HCT116 (cell line): ENCODE measurements at regions not wholly inside any gene's neighbourhood (a gene's known extent, or its start where the extent isn't known, plus 50 kb on each side); places are given as distances from the start of the nearest gene placed in this dataset.

Experiments
- ATAC-seq: fragments of 200-7000 bp; cut with Tn5 transposase; 2 replicates; pipeline ENCODE4 v1.9.1; 2020; ENCODE audit warnings: mild to moderate bottlenecking, moderate library complexity
- BruUV-seq: library from RNA; stranded (reverse); fragments of 400-500 nt; replicated peaks from 2 replicates; lab custom pipeline; 2021; lab: Mats Ljungman, UMichigan
- CTCF ChIA-PET: fragments of 300-600 bp; sonication (Branson Sonifier 250); formaldehyde crosslinking; loops from one replicate; lab custom pipeline; 2021; ENCODE audit warnings: antibody characterized with exemption; lab: Charles Lee
- POLR2A ChIA-PET: fragments of 300-600, 350-600 bp; sonication (Branson Sonifier 250); formaldehyde crosslinking; loops from one replicate; lab custom pipeline; 2021; ENCODE audit warnings: antibody characterized with exemption; lab: Charles Lee
- RAD21 ChIA-PET, 2 experiments: fragments of 300-600 bp; sonication (Branson Sonifier 250); formaldehyde crosslinking; loops; one replicate each; lab custom pipeline; 2023; ENCODE audit warnings: low total read pairs in 2 of 2; ENCODE audit not compliant: uncharacterized antibody in 2 of 2, unreplicated experiment in 2 of 2, low non-redundant PET in 1 of 2; lab: Charles Lee
- DNase-seq: peaks from one replicate; pipeline ENCODE4 v3.0.0-alpha.2; 2010; ENCODE audit warnings: low read depth, low spot score
- H2AFZ ChIP-seq: fragments of 200-600 bp; shearing (Covaris generic), sonication (generic); 2 replicates; pipeline ENCODE4 v1.6.1; 2017; ENCODE audit warnings: low read depth, mixed run types, mixed read lengths, antibody characterized with exemption, low read length; ENCODE audit not compliant: poor library complexity, severe bottlenecking
- H3K27ac ChIP-seq: 2 replicates; pipeline ENCODE4 v1.5.1; 2012; ENCODE audit warnings: low read depth, low read length
- H3K27me3 ChIP-seq: fragments of 200-600 bp; sonication (generic); 2 replicates; pipeline ENCODE4 v1.6.1; 2016; ENCODE audit warnings: mixed run types, low read length, mixed read lengths; ENCODE audit not compliant: insufficient read depth
- H3K36me3 ChIP-seq, 2 experiments: fragments of 200-500 bp in 1 of 2; fragments of 200-600 bp in 1 of 2; sonication (Bioruptor generic) in 1 of 2; sonication (generic) in 1 of 2; 2 replicates each; pipeline versions ENCODE4 v1.5.1 to v1.6.1; 2014 to 2016; ENCODE audit warnings: low read length in 2 of 2, inconsistent platforms in 1 of 2, mixed read lengths in 1 of 2, mixed run types in 1 of 2; ENCODE audit not compliant: insufficient read depth in 2 of 2, control insufficient read depth in 1 of 2
- H3K4me1 ChIP-seq, 2 experiments: fragments of 200-600 bp in 1 of 2; sonication (generic) in 1 of 2; 2 replicates each; pipeline versions ENCODE4 v1.5.1 to v1.6.1; 2012 to 2017; ENCODE audit warnings: low read length in 2 of 2, inconsistent platforms in 1 of 2, mild to moderate bottlenecking in 1 of 2, mixed read lengths in 1 of 2, mixed run types in 1 of 2, moderate library complexity in 1 of 2; ENCODE audit not compliant: insufficient read depth in 2 of 2, control insufficient read depth in 1 of 2
- H3K4me2 ChIP-seq: fragments of 200-600 bp; sonication (generic); 2 replicates; pipeline ENCODE4 v1.6.1; 2017; ENCODE audit warnings: mixed run types, low read length, mixed read lengths
- H3K4me3 ChIP-seq, 2 experiments: fragments of 200-600 bp in 1 of 2; sonication (generic) in 1 of 2; replicated peaks in 1 of 2; 2 replicates each; pipeline ENCODE4 v1.5.1; 2011 to 2016; ENCODE audit warnings: low read length in 2 of 2, control low read depth in 1 of 2, low read depth in 1 of 2, mild to moderate bottlenecking in 1 of 2, mixed read lengths in 1 of 2, mixed run types in 1 of 2
- H3K79me2 ChIP-seq: fragments of 200-600 bp; sonication (generic); 2 replicates; pipeline ENCODE4 v1.6.1; 2017; ENCODE audit warnings: mild to moderate bottlenecking, mixed run types, low read length, moderate library complexity, mixed read lengths; ENCODE audit not compliant: insufficient read depth
- H3K9ac ChIP-seq: fragments of 200-600 bp; sonication (generic); 2 replicates; pipeline ENCODE4 v1.6.1; 2016; ENCODE audit warnings: low read length, mixed read lengths
- H3K9me2 ChIP-seq: fragments of 200-600 bp; sonication (generic), shearing (Covaris generic); 2 replicates; pipeline ENCODE4 v1.6.1; 2017; ENCODE audit warnings: mixed run types, mild to moderate bottlenecking, moderate library complexity; ENCODE audit not compliant: insufficient read depth
- H3K9me3 ChIP-seq, 2 experiments: fragments of 200-500 bp in 1 of 2; fragments of 200-600 bp in 1 of 2; sonication (Bioruptor generic) in 1 of 2; sonication (generic) in 1 of 2; 2 replicates each; pipeline ENCODE4 v1.6.1; 2014 to 2017; ENCODE audit warnings: low read length in 2 of 2, mixed read lengths in 2 of 2, inconsistent platforms in 1 of 2, low read depth in 1 of 2, mild to moderate bottlenecking in 1 of 2, mixed run types in 1 of 2, moderate library complexity in 1 of 2; ENCODE audit not compliant: control insufficient read depth in 1 of 2, insufficient read depth in 1 of 2
- H4K20me1 ChIP-seq: fragments of 200-600 bp; sonication (generic), shearing (Covaris generic); 2 replicates; pipeline ENCODE4 v1.6.1; 2017; ENCODE audit warnings: mixed run types, mild to moderate bottlenecking, moderate library complexity; ENCODE audit not compliant: insufficient read depth
- EGR1 ChIP-seq: IDR thresholded peaks from 2 replicates; pipeline ENCODE4 v1.6.1; 2012; ENCODE audit warnings: low read depth
- ELF1 ChIP-seq: IDR thresholded peaks from 2 replicates; pipeline ENCODE4 v1.6.1; 2012; ENCODE audit warnings: low read depth, borderline replicate concordance
- EZH2 ChIP-seq: fragments of 200-600 bp; sonication (generic); IDR thresholded peaks from 2 replicates; pipeline ENCODE4 v1.6.1; 2017; ENCODE audit warnings: antibody characterized with exemption, mixed run types
- FOSL1 ChIP-seq: IDR thresholded peaks from 2 replicates; pipeline ENCODE4 v1.6.1; 2012; ENCODE audit warnings: low read depth
- JUND ChIP-seq: IDR thresholded peaks from 2 replicates; pipeline ENCODE4 v1.6.1; 2012
- POLR2A ChIP-seq: IDR thresholded peaks from 2 replicates; pipeline ENCODE4 v1.7.0; 2011; ENCODE audit warnings: borderline replicate concordance; ENCODE audit not compliant: insufficient read depth, insufficient read length; ENCODE audit errors: extremely low read depth
- RAD21 ChIP-seq: IDR thresholded peaks from 2 replicates; pipeline ENCODE4 v1.6.1; 2012; ENCODE audit warnings: low read depth, mild to moderate bottlenecking
- SRF ChIP-seq: IDR thresholded peaks from 2 replicates; pipeline ENCODE4 v1.6.1; 2012; ENCODE audit warnings: low read depth
- ZFX ChIP-seq: fragments of 450-650 bp; IDR thresholded peaks from 2 replicates; pipeline ENCODE4 v1.6.1; 2017
- intact Hi-C: fragments of 100-400 bp; cut with micrococcal nuclease; formaldehyde crosslinking; loops from 2 replicates; pipeline ENCODE4 v1.10.0; 2022
- TF ChIP-seq, protein P1 (sequence below): IDR thresholded peaks from 2 replicates; pipeline ENCODE4 v1.6.1; 2011; ENCODE audit warnings: mild to moderate bottlenecking, low read length, moderate library complexity; ENCODE audit not compliant: insufficient replicate concordance; ENCODE audit errors: extremely low read depth
- TF ChIP-seq, protein P2 (sequence below), 3 experiments: fragments of 200-600 bp in 1 of 3; sonication (generic) in 1 of 3; IDR thresholded peaks in 2 of 3; conservative IDR thresholded peaks in 1 of 3; 2 replicates each; pipeline ENCODE4 v1.5.1; 2012 to 2017; ENCODE audit warnings: low read depth in 2 of 3, low read length in 2 of 3, antibody characterized with exemption in 1 of 3, borderline replicate concordance in 1 of 3, control low read depth in 1 of 3, mild to moderate bottlenecking in 1 of 3, mixed read lengths in 1 of 3, mixed run types in 1 of 3, moderate library complexity in 1 of 3; ENCODE audit not compliant: insufficient read depth in 1 of 3

DNA sequence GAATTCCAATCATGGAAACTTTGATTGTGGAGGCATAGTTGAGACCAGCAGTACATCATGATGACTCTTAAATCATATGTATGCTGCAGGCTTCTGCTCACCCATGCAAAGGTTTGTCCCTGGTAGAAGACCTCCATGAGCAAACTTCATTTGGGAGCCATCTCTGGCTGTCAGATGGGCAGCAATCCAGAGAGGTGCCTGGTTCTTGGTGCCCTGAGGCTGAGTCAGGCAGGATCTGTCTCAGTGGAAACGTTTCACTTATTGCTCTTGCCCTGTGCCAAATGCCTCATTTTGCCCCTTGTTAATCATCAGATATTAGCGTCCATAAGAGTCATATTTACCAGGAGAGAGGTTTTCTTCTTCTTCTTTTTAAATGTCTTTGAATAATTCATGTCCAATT lies 151.5 kb upstream of the CELF4 start:
- TF ChIP-seq ZFX (no peak), RAD21 (no peak), EGR1 (no peak), FOSL1 (no peak)
- Histone ChIP-seq H3K36me3 (no peaks in the 10 kb centered on the region), H3K4me1 (no peaks in the 10 kb centered on the region), H4K20me1 (no peaks in the 10 kb centered on the region; the same call in 1 of the 2 replicates), H2AFZ (no peak overlapping the region), H3K9me2 (no peaks in the 10 kb centered on the region), H3K4me2 (no peak overlapping the region), H3K79me2 (no peaks in the 10 kb centered on the region), H3K4me3 (no peak overlapping the region), H3K9ac (no peak overlapping the region), H3K27ac (no peak overlapping the region), H3K27me3 (0 out of 2 replicates have a peak, but pooled peaks cover 3% of the 10 kb centered on the region), H3K9me3 (no peaks in the 10 kb centered on the region)
- ChIA-PET RAD21 (no interaction called here), CTCF (no interaction called here), POLR2A (no interaction called here)
- intact Hi-C loops: no loop called here
- BruUV-seq: no TSS peak
- DNase-seq: no peak
- no peak for ATAC-seq

DNA sequence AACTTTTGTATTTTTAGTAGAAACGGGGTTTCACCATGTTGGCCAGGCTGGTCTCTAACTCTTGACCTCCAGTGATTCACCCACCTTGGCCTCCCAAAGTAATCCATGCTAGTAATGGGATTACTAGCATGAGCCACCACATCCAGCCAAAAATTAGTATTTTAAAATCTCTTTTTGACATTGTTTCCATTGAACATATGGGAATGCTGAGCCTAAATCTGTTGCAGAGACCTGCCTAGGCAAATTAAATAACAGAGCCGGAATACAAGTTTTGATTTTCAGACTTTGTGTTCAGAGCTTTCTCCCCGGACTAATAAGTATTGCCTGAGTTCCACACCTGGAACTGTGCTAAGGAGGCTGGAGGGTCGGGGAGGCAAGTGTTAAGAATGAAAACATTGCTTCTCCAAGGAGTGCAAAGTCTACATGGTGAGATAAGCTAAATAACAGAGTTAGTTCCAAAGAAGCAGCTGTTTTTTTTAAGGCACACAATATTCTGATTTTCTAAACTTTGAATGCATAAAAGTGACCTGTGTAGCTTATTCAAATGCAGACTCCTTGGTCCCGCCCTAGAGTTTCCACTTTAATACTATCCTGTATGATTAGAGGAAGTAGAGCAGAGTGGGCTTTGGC lies 150.6 kb upstream of the CELF4 start:
- 0 out of 2 replicates have a peak, but pooled peaks cover 3% of the 10 kb centered on the region for H3K27me3 ChIP-seq
- no peaks in the 10 kb centered on the region for H3K36me3 ChIP-seq
- ATAC-seq (no peak), DNase-seq (no peak)
- intact Hi-C loops: no loop called here
- H3K9me3 ChIP-seq: no peaks in the 10 kb centered on the region
- H3K4me3 ChIP-seq: no peak overlapping the region
- no peak overlapping the region for H3K27ac ChIP-seq
- H2AFZ ChIP-seq: no peak overlapping the region
- H3K9me2 ChIP-seq: no peaks in the 10 kb centered on the region
- no peaks in the 10 kb centered on the region for H3K4me1 ChIP-seq
- no peak overlapping the region for H3K9ac ChIP-seq
- POLR2A ChIA-PET: no interaction called here
- no peaks in the 10 kb centered on the region; the same call in 1 of the 2 replicates for H4K20me1 ChIP-seq
- CTCF ChIA-PET: no interaction called here
- BruUV-seq: no TSS peak
- H3K4me2 ChIP-seq: no peak overlapping the region
- H3K79me2 ChIP-seq: no peaks in the 10 kb centered on the region
- RAD21 ChIA-PET: no interaction called here
- TF ChIP-seq FOSL1: no peak
- no peak for TF ChIP-seq SRF
- TF ChIP-seq EZH2: no peak
- no peak for TF ChIP-seq RAD21
- TF ChIP-seq, protein P1, sequence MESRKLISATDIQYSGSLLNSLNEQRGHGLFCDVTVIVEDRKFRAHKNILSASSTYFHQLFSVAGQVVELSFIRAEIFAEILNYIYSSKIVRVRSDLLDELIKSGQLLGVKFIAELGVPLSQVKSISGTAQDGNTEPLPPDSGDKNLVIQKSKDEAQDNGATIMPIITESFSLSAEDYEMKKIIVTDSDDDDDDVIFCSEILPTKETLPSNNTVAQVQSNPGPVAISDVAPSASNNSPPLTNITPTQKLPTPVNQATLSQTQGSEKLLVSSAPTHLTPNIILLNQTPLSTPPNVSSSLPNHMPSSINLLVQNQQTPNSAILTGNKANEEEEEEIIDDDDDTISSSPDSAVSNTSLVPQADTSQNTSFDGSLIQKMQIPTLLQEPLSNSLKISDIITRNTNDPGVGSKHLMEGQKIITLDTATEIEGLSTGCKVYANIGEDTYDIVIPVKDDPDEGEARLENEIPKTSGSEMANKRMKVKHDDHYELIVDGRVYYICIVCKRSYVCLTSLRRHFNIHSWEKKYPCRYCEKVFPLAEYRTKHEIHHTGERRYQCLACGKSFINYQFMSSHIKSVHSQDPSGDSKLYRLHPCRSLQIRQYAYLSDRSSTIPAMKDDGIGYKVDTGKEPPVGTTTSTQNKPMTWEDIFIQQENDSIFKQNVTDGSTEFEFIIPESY: no peak
- TF ChIP-seq ZFX: no peak
- no peak for TF ChIP-seq JUND
- no peak for TF ChIP-seq ELF1
- TF ChIP-seq, protein P2, sequence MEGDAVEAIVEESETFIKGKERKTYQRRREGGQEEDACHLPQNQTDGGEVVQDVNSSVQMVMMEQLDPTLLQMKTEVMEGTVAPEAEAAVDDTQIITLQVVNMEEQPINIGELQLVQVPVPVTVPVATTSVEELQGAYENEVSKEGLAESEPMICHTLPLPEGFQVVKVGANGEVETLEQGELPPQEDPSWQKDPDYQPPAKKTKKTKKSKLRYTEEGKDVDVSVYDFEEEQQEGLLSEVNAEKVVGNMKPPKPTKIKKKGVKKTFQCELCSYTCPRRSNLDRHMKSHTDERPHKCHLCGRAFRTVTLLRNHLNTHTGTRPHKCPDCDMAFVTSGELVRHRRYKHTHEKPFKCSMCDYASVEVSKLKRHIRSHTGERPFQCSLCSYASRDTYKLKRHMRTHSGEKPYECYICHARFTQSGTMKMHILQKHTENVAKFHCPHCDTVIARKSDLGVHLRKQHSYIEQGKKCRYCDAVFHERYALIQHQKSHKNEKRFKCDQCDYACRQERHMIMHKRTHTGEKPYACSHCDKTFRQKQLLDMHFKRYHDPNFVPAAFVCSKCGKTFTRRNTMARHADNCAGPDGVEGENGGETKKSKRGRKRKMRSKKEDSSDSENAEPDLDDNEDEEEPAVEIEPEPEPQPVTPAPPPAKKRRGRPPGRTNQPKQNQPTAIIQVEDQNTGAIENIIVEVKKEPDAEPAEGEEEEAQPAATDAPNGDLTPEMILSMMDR (IDR thresholded peaks at IDR 0.05 in 2 of 3, conservative IDR thresholded peaks at IDR 0.05 in 1 of 3; ENCODE audit: borderline replicate concordance in 1 of 3, insufficient read depth in 1 of 3, low read depth in 2 of 3, low read length in 2 of 3): no peak
- no peak for TF ChIP-seq POLR2A
